ENCODE measurements at regions not wholly inside any gene's neighbourhood (a gene's known extent, or its start where the extent isn't known, plus 50 kb on each side); places are given as distances from the start of the nearest gene placed in this dataset.
"Not testable (repeated sequence)": the region's sequence is repeated elsewhere in the genome, so short reads cannot be mapped to it uniquely, and the experiment has no call there.

- DNase-seq, result no peak
Measured at GRCh38 chr4:26217961-26218676, 102.7 kb upstream of the RBPJ start.

- DNase-seq, result no peak
Measured at GRCh38 chr4:26218677-26219605, 101.9 kb upstream of the RBPJ start.

GRCh38 chr4:26220696-26221095, 100.1 kb upstream of the RBPJ start:
- no peak for DNase-seq

- no peak for DNase-seq
Measured at GRCh38 chr4:26223155-26223554, 97.7 kb upstream of the RBPJ start.

- no peak for DNase-seq
Measured at GRCh38 chr4:26226629-26227376, 94.0 kb upstream of the RBPJ start.

GRCh38 chr4:26227601-26228229, 93.1 kb upstream of the RBPJ start:
- DNase-seq, result no peak

- no peak for DNase-seq
Measured at GRCh38 chr4:26228883-26229282, 91.9 kb upstream of the RBPJ start.

- no peak for DNase-seq
Measured at GRCh38 chr4:26229974-26230373, 90.8 kb upstream of the RBPJ start.

GRCh38 chr4:26233350-26233749, 87.5 kb upstream of the RBPJ start:
- DNase-seq, result peak; percentile 32

- no peak for DNase-seq
Measured at GRCh38 chr4:26235500-26235899, 85.3 kb upstream of the RBPJ start.

- DNase-seq, result no peak
Measured at GRCh38 chr4:26237916-26238315, 82.9 kb upstream of the RBPJ start.

GRCh38 chr4:26238426-26238777, 82.4 kb upstream of the RBPJ start:
- no peak for DNase-seq

- no peak for DNase-seq
Measured at GRCh38 chr4:26238778-26239679, 81.8 kb upstream of the RBPJ start.

- DNase-seq, result no peak
Measured at GRCh38 chr4:26239801-26240200, 81.0 kb upstream of the RBPJ start.

- DNase-seq, result no peak
Measured at GRCh38 chr4:26241179-26241578, 79.6 kb upstream of the RBPJ start.

GRCh38 chr4:26242451-26242850, 78.4 kb upstream of the RBPJ start:
- DNase-seq, result no peak

GRCh38 chr4:26244138-26244537, 76.7 kb upstream of the RBPJ start:
- not testable (repeated sequence) for DNase-seq

- no peak for DNase-seq
Measured at GRCh38 chr4:26248647-26249046, 72.2 kb upstream of the RBPJ start.

- DNase-seq, result peak; percentile 70
Measured at GRCh38 chr4:26252349-26253025, 68.3 kb upstream of the RBPJ start.

GRCh38 chr4:26253968-26254367, 66.8 kb upstream of the RBPJ start:
- DNase-seq, result no peak

GRCh38 chr4:26255989-26256388, 64.8 kb upstream of the RBPJ start:
- DNase-seq, result no peak

Measured in activated CD4-positive, alpha-beta T cell treated with anti-CD3 and anti-CD28 coated beads, Interleukin-2, amount 50 U/mL, for 16 hours (primary cell).